ENCODE measurements at regions not wholly inside any gene's neighbourhood (a gene's known extent, or its start where the extent isn't known, plus 50 kb on each side); places are given as distances from the start of the nearest gene placed in this dataset.

- TF ChIP-seq POLR2AphosphoS5 (IDR thresholded peaks at IDR 0.05) (no peak), CTCF (IDR thresholded peaks at IDR 0.05) (no peak), EP300 (IDR thresholded peaks at IDR 0.05; ENCODE audit: low read depth) (no peak), POLR2A (IDR thresholded peaks at IDR 0.05) (no peak)
These were observed 215.4 kb upstream of the IRS2 start for GRCh38 chr13:110001670-110002275.

Data from transverse colon (tissue), 4 donors.